Upper lobe of left lung (tissue), 6 donors: ENCODE measurements at regions not wholly inside any gene's neighbourhood (a gene's known extent, or its start where the extent isn't known, plus 50 kb on each side); places are given as distances from the start of the nearest gene placed in this dataset.
A peak's percentile ranks its signal among the peaks of the same experiment; 100 is the strongest.

Experiments used
- ATAC-seq, 2 donors: fragments of 200-7000 bp; cut with Tn5 transposase; one replicate each; pipeline ENCODE4 v1.9.1; 2022; ENCODE audit warnings: mild to moderate bottlenecking in 2 of 2, moderate library complexity in 2 of 2; ENCODE audit not compliant: low FRiP score in 2 of 2
- DNase-seq, 2 donors: peaks; one replicate each; pipeline ENCODE4 v3.0.0-alpha.2; 2019 to 2020
- H3K27ac ChIP-seq, 4 donors: fragments of 200-600 bp; sonication (generic); one replicate each; pipeline ENCODE4 v1.5.1; 2016 to 2019
- H3K27me3 ChIP-seq, 4 donors: fragments of 200-600 bp; sonication (generic); one replicate each; pipeline ENCODE4 v1.5.1; 2017 to 2019
- H3K36me3 ChIP-seq, 4 donors: fragments of 200-600 bp; sonication (generic); one replicate each; pipeline ENCODE4 v1.5.1; 2016 to 2019
- H3K4me1 ChIP-seq, 4 donors: fragments of 200-600 bp; sonication (generic); one replicate each; pipeline ENCODE4 v1.5.1; 2018 to 2019
- H3K4me3 ChIP-seq, 4 donors: fragments of 200-600 bp; sonication (generic); one replicate each; pipeline ENCODE4 v1.5.1; 2017 to 2019; ENCODE audit warnings: mild to moderate bottlenecking in 2 of 4, moderate library complexity in 1 of 4
- H3K9me3 ChIP-seq, 4 donors: fragments of 200-600 bp; sonication (generic); one replicate each; pipeline ENCODE4 v1.5.1; 2018 to 2019
- EP300 ChIP-seq, 4 donors: sonication (generic); formaldehyde crosslinking; IDR thresholded peaks; one replicate each; pipeline ENCODE4 v1.5.1; 2017; ENCODE audit warnings: antibody characterized with exemption in 4 of 4, control low read depth in 2 of 4
- POLR2A ChIP-seq, 4 donors: fragments of 450-650 bp; IDR thresholded peaks; one replicate each; pipeline ENCODE4 v1.5.1; 2016 to 2017; ENCODE audit warnings: antibody characterized with exemption in 4 of 4, mild to moderate bottlenecking in 2 of 4
- POLR2AphosphoS5 ChIP-seq, 2 donors: sonication (generic); formaldehyde crosslinking; IDR thresholded peaks; one replicate each; pipeline ENCODE4 v1.5.1; 2017; ENCODE audit warnings: antibody characterized with exemption in 2 of 2
- WGBS, 2 donors: methylation state at CpG; one replicate each; pipeline ENCODE4 v1.1.5; 2017 to 2018; 5-methylcytosine and 5-hydroxymethylcytosine counted together
- TF ChIP-seq, protein P1 (sequence below), 6 experiments: fragments of 450-650 bp in 4 of 6; fragments of 200-600 bp in 2 of 6; sonication (generic) in 2 of 6; IDR thresholded peaks; one replicate each; pipeline ENCODE4 v1.5.1; 2016 to 2019; ENCODE audit warnings: antibody characterized with exemption in 6 of 6
- donor health status: DM: no; HTN: no; CAD: no; lungs with moderate emphysema.
- donor health status: DM: no; HTN: yes; CAD: no; lungs with severe emphysema.

DNA sequence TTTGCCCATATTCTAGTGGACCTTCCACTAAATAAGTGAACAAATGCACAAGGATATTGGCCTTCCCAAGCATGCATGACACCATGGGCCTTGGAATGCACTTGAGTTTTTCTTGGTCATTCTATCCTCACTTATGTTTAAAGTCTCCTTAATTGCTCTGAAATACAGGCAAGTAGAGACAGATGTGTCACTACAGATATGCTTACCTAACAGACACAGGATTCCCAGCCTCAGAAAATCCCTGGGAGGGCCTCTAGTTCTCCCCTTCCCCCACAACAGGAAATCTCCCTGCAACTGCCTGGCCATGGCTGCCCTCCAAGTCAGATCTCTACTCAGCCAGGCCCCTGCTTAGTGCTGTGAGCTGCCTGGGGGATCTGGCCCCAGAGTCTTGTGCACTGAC is 445.2 kb downstream of the IRS1 start:
- no peaks in the 10 kb centered on the region for H3K4me1 ChIP-seq
- no peak for TF ChIP-seq EP300 (IDR thresholded peaks at IDR 0.05)
- TF ChIP-seq POLR2A (IDR thresholded peaks at IDR 0.05): no peak
- TF ChIP-seq, protein P1, sequence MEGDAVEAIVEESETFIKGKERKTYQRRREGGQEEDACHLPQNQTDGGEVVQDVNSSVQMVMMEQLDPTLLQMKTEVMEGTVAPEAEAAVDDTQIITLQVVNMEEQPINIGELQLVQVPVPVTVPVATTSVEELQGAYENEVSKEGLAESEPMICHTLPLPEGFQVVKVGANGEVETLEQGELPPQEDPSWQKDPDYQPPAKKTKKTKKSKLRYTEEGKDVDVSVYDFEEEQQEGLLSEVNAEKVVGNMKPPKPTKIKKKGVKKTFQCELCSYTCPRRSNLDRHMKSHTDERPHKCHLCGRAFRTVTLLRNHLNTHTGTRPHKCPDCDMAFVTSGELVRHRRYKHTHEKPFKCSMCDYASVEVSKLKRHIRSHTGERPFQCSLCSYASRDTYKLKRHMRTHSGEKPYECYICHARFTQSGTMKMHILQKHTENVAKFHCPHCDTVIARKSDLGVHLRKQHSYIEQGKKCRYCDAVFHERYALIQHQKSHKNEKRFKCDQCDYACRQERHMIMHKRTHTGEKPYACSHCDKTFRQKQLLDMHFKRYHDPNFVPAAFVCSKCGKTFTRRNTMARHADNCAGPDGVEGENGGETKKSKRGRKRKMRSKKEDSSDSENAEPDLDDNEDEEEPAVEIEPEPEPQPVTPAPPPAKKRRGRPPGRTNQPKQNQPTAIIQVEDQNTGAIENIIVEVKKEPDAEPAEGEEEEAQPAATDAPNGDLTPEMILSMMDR (IDR thresholded peaks at IDR 0.05): no peak
- no peak for TF ChIP-seq POLR2AphosphoS5 (IDR thresholded peaks at IDR 0.05)
- DNase-seq: no peak
- H3K36me3 ChIP-seq: no peaks in the 10 kb centered on the region
- no peak overlapping the region for H3K4me3 ChIP-seq
- no peak overlapping the region for H3K27ac ChIP-seq
- peak in 1 of 2 donors; percentile 51 for ATAC-seq
- no peaks in the 10 kb centered on the region for H3K27me3 ChIP-seq
- no peaks in the 10 kb centered on the region for H3K9me3 ChIP-seq

DNA sequence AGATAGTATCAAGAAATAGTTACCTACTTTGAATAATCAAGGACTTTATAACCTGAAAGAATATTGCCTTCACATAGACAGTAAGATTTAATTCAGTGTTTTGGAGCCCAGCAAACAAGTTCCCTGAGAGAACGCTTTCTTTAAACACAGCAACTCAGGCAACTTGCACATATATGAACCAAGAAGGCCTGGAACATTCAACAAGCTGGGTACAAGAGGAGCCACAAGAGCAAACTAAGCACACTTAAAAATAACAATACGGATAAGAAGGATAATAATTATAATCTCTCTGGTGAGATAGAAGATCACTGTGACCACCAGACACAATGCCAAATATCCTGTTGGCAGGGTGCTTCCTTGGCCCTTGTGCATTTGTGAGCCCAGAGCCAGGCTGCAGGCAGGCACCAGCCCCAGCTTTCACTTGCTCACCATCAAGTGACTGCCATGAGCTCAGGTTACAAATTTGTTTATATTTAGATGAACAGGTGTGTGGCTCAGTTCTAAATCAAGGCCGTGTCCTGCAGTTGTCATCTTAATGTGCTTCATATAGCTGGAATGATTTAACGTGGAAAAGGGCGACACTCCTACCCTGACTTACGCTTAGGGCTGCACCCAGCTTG is 446.6 kb downstream of the IRS1 start:
- 82 to 87% methylated on average over 6 of the region's 6 CpGs for WGBS, 2 donors
- H3K27me3 ChIP-seq: no peaks in the 10 kb centered on the region
- H3K36me3 ChIP-seq: no peaks in the 10 kb centered on the region
- H3K9me3 ChIP-seq: no peaks in the 10 kb centered on the region
- H3K4me1 ChIP-seq: no peaks in the 10 kb centered on the region
- TF ChIP-seq POLR2AphosphoS5 (IDR thresholded peaks at IDR 0.05) (no peak), POLR2A (IDR thresholded peaks at IDR 0.05) (no peak), EP300 (IDR thresholded peaks at IDR 0.05) (no peak)
- TF ChIP-seq, protein P1 (IDR thresholded peaks at IDR 0.05): no peak
- H3K27ac ChIP-seq: no peak overlapping the region
- H3K4me3 ChIP-seq: no peak overlapping the region
- no peak for ATAC-seq
- no peak for DNase-seq

DNA sequence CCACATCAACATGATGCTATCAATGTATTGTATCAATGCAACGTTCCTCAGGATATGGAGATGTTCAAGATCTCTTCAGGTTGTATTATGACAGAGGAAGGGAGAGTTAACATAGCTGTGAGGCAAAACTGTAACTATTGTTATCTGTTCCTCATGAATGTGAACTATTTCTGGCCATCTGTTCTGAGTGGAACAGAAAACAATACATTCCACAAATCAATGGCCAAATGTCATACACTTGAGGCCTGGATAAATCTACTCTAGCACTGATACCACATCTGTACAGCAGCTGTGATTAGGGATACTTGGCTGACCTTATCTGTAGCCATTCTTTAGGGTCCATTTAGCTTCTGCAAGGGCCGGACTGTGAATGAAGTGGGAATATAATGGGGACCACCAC is 447.9 kb downstream of the IRS1 start:
- Histone ChIP-seq H3K4me1 (no peaks in the 10 kb centered on the region), H3K27ac (no peak overlapping the region), H3K9me3 (no peaks in the 10 kb centered on the region), H3K4me3 (no peak overlapping the region), H3K36me3 (no peaks in the 10 kb centered on the region), H3K27me3 (no peaks in the 10 kb centered on the region)
- DNase-seq: no peak
- TF ChIP-seq POLR2AphosphoS5 (IDR thresholded peaks at IDR 0.05): no peak
- TF ChIP-seq EP300 (IDR thresholded peaks at IDR 0.05): no peak
- no peak for TF ChIP-seq POLR2A (IDR thresholded peaks at IDR 0.05)
- TF ChIP-seq, protein P1 (IDR thresholded peaks at IDR 0.05): no peak
- no peak for ATAC-seq
- 79 to 83% methylated on average over 2 of the region's 2 CpGs for WGBS, 2 donors

DNA sequence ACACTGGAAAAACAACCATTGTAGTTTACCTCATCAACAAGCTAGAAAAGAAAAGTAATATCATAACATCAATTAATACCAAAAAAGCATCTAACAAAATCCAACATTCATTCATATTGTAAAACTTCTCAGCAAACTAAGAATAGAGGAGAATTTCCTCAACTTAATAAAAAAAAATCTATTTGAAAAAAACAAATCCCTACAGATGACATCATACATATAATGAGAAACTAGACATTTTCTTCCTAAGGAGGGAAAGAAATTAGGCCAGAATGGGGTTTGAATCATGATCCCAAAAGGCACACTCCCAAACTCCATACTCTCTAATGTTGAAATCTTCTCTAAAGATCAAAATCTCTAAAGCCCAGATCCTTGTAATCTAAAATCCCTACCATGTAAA is 460.0 kb downstream of the IRS1 start:
- Histone ChIP-seq H3K4me1 (no peaks in the 10 kb centered on the region), H3K27ac (no peak overlapping the region), H3K9me3 (no peaks in the 10 kb centered on the region), H3K36me3 (no peaks in the 10 kb centered on the region), H3K27me3 (no peaks in the 10 kb centered on the region), H3K4me3 (no peak overlapping the region)
- TF ChIP-seq EP300 (IDR thresholded peaks at IDR 0.05) (no peak), POLR2AphosphoS5 (IDR thresholded peaks at IDR 0.05) (no peak), POLR2A (IDR thresholded peaks at IDR 0.05) (no peak)
- TF ChIP-seq, protein P1 (IDR thresholded peaks at IDR 0.05): no peak
- DNase-seq (no peak), ATAC-seq (no peak)

DNA sequence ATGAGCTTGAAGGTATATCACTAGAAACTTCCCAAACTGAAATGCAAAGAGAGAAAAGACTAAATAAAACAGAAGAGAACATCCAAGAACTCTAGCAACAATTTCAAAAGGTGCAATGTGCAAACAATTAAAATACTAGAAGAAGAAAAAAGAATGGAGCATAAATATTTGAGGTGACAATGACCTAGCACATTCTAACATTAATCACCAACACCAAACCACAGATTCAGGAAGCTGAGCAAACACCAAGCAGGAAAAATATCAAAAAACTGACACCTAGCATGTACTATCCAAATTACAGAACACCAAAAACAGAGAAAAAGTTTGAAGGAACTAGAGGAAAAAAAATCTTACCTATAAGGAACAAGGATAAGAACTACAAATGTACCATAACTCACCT is 460.8 kb downstream of the IRS1 start:
- no peak for DNase-seq
- TF ChIP-seq EP300 (IDR thresholded peaks at IDR 0.05): no peak
- no peak for TF ChIP-seq POLR2AphosphoS5 (IDR thresholded peaks at IDR 0.05)
- TF ChIP-seq, protein P1 (IDR thresholded peaks at IDR 0.05): no peak
- no peak for TF ChIP-seq POLR2A (IDR thresholded peaks at IDR 0.05)
- Histone ChIP-seq H3K4me1 (no peaks in the 10 kb centered on the region), H3K36me3 (no peaks in the 10 kb centered on the region), H3K4me3 (no peak overlapping the region), H3K27me3 (no peaks in the 10 kb centered on the region), H3K9me3 (no peaks in the 10 kb centered on the region), H3K27ac (no peak overlapping the region)
- ATAC-seq: no peak
